ENCODE measurements at regions not wholly inside any gene's neighbourhood (a gene's known extent, or its start where the extent isn't known, plus 50 kb on each side); places are given as distances from the start of the nearest gene placed in this dataset.

- H3K4me1 ChIP-seq (ENCODE audit: control insufficient read depth, insufficient read depth, low read length, unreplicated experiment) = peaks cover 12% of the 10 kb centered on the region
- H3K27ac ChIP-seq (ENCODE audit: low read depth, low read length) = no peak overlapping the region
- no peak overlapping the region for H2AFZ ChIP-seq (ENCODE audit: low read length, unreplicated experiment)
- no peaks in the 10 kb centered on the region for H3K27me3 ChIP-seq (ENCODE audit: insufficient read depth, low read length)
- H3K79me2 ChIP-seq (ENCODE audit: control insufficient read depth, insufficient read depth, low read length, unreplicated experiment) = no peaks in the 10 kb centered on the region
- no peak overlapping the region for H3K4me3 ChIP-seq (ENCODE audit: low read depth, low read length)
- H3K36me3 ChIP-seq (ENCODE audit: insufficient read depth, low read length) = no peaks in the 10 kb centered on the region
Measured at GRCh38 chr3:190722181-190722905, 140.2 kb downstream of the GMNC start.

- Histone ChIP-seq H3K27me3 (ENCODE audit: insufficient read depth, low read length) (no peaks in the 10 kb centered on the region), H3K4me3 (ENCODE audit: low read depth, low read length) (no peak overlapping the region), H3K27ac (ENCODE audit: low read depth, low read length) (no peak overlapping the region), H3K4me1 (ENCODE audit: control insufficient read depth, insufficient read depth, low read length, unreplicated experiment) (peaks cover 12% of the 10 kb centered on the region), H3K36me3 (ENCODE audit: insufficient read depth, low read length) (no peaks in the 10 kb centered on the region), H3K79me2 (ENCODE audit: control insufficient read depth, insufficient read depth, low read length, unreplicated experiment) (no peaks in the 10 kb centered on the region), H2AFZ (ENCODE audit: low read length, unreplicated experiment) (no peak overlapping the region)
Measured at GRCh38 chr3:190721330-190721729, 141.2 kb downstream of the GMNC start.

- Histone ChIP-seq H3K79me2 (ENCODE audit: control insufficient read depth, insufficient read depth, low read length, unreplicated experiment) (no peaks in the 10 kb centered on the region), H3K27me3 (ENCODE audit: insufficient read depth, low read length) (no peaks in the 10 kb centered on the region), H3K4me1 (ENCODE audit: control insufficient read depth, insufficient read depth, low read length, unreplicated experiment) (peaks cover 12% of the 10 kb centered on the region), H3K4me3 (ENCODE audit: low read depth, low read length) (peak overlapping the region; percentile 70), H3K36me3 (ENCODE audit: insufficient read depth, low read length) (no peaks in the 10 kb centered on the region), H2AFZ (ENCODE audit: low read length, unreplicated experiment) (peak overlapping the region; percentile 91), H3K27ac (ENCODE audit: low read depth, low read length) (peak overlapping the region; percentile 78)
Measured at GRCh38 chr3:190718671-190719070, 143.8 kb downstream of the GMNC start.

- peaks cover 12% of the 10 kb centered on the region for H3K4me1 ChIP-seq (ENCODE audit: control insufficient read depth, insufficient read depth, low read length, unreplicated experiment)
- H3K4me3 ChIP-seq (ENCODE audit: low read depth, low read length) = peak overlapping the region; percentile 70
- H3K79me2 ChIP-seq (ENCODE audit: control insufficient read depth, insufficient read depth, low read length, unreplicated experiment) = no peaks in the 10 kb centered on the region
- H2AFZ ChIP-seq (ENCODE audit: low read length, unreplicated experiment) = peak overlapping the region; percentile 91
- no peaks in the 10 kb centered on the region for H3K27me3 ChIP-seq (ENCODE audit: insufficient read depth, low read length)
- H3K36me3 ChIP-seq (ENCODE audit: insufficient read depth, low read length) = no peaks in the 10 kb centered on the region
- H3K27ac ChIP-seq (ENCODE audit: low read depth, low read length) = peak overlapping the region; percentile 78
Measured at GRCh38 chr3:190718097-190718496, 144.4 kb downstream of the GMNC start.

- Histone ChIP-seq H3K36me3 (ENCODE audit: insufficient read depth, low read length) (no peaks in the 10 kb centered on the region), H2AFZ (ENCODE audit: low read length, unreplicated experiment) (no peak overlapping the region), H3K4me1 (ENCODE audit: control insufficient read depth, insufficient read depth, low read length, unreplicated experiment) (peaks cover 12% of the 10 kb centered on the region), H3K27ac (ENCODE audit: low read depth, low read length) (no peak overlapping the region), H3K79me2 (ENCODE audit: control insufficient read depth, insufficient read depth, low read length, unreplicated experiment) (no peaks in the 10 kb centered on the region), H3K4me3 (ENCODE audit: low read depth, low read length) (no peak overlapping the region), H3K27me3 (ENCODE audit: insufficient read depth, low read length) (no peaks in the 10 kb centered on the region)
Measured at GRCh38 chr3:190716961-190717360, 145.5 kb downstream of the GMNC start.

- Histone ChIP-seq H3K36me3 (ENCODE audit: insufficient read depth, low read length) (no peaks in the 10 kb centered on the region), H3K79me2 (ENCODE audit: control insufficient read depth, insufficient read depth, low read length, unreplicated experiment) (no peaks in the 10 kb centered on the region), H3K4me1 (ENCODE audit: control insufficient read depth, insufficient read depth, low read length, unreplicated experiment) (peaks cover 12% of the 10 kb centered on the region), H2AFZ (ENCODE audit: low read length, unreplicated experiment) (no peak overlapping the region), H3K27me3 (ENCODE audit: insufficient read depth, low read length) (no peaks in the 10 kb centered on the region), H3K4me3 (ENCODE audit: low read depth, low read length) (no peak overlapping the region), H3K27ac (ENCODE audit: low read depth, low read length) (no peak overlapping the region)
Measured at GRCh38 chr3:190716211-190716610, 146.3 kb downstream of the GMNC start.

GRCh38 chr3:190710723-190711122, 151.8 kb downstream of the GMNC start:
- no peak overlapping the region for H3K27ac ChIP-seq (ENCODE audit: low read depth, low read length)
- no peaks in the 10 kb centered on the region for H3K27me3 ChIP-seq (ENCODE audit: insufficient read depth, low read length)
- peaks cover 11% of the 10 kb centered on the region for H3K4me1 ChIP-seq (ENCODE audit: control insufficient read depth, insufficient read depth, low read length, unreplicated experiment)
- H3K36me3 ChIP-seq (ENCODE audit: insufficient read depth, low read length) = no peaks in the 10 kb centered on the region
- no peaks in the 10 kb centered on the region for H3K79me2 ChIP-seq (ENCODE audit: control insufficient read depth, insufficient read depth, low read length, unreplicated experiment)
- no peak overlapping the region for H3K4me3 ChIP-seq (ENCODE audit: low read depth, low read length)
- no peak overlapping the region for H2AFZ ChIP-seq (ENCODE audit: low read length, unreplicated experiment)

- Histone ChIP-seq H3K27ac (ENCODE audit: low read depth, low read length) (no peak overlapping the region), H3K4me3 (ENCODE audit: low read depth, low read length) (no peak overlapping the region)
Measured at GRCh38 chr3:190709351-190709773, 153.1 kb downstream of the GMNC start.

More at GRCh38 chr3:190709351-190709773, 153.1 kb downstream of the GMNC start:
- Histone ChIP-seq H3K36me3 (ENCODE audit: insufficient read depth, low read length) (no peaks in the 10 kb centered on the region), H3K79me2 (ENCODE audit: control insufficient read depth, insufficient read depth, low read length, unreplicated experiment) (no peaks in the 10 kb centered on the region), H2AFZ (ENCODE audit: low read length, unreplicated experiment) (no peak overlapping the region), H3K4me1 (ENCODE audit: control insufficient read depth, insufficient read depth, low read length, unreplicated experiment) (peaks cover 11% of the 10 kb centered on the region), H3K27me3 (ENCODE audit: insufficient read depth, low read length) (no peaks in the 10 kb centered on the region)
